K562 (cell line): ENCODE measurements at regions not wholly inside any gene's neighbourhood (a gene's known extent, or its start where the extent isn't known, plus 50 kb on each side); places are given as distances from the start of the nearest gene placed in this dataset.

Experiments used
- ATAC-seq: fragments of 200-7000 bp; cut with Tn5 transposase; 3 replicates; pipeline ENCODE4 v1.9.1; 2020; ENCODE audit warnings: moderate library complexity
- BruUV-seq: library from RNA; stranded (reverse); fragments of 400-500 nt; replicated peaks from 2 replicates; lab custom pipeline; 2021; lab: Mats Ljungman, UMichigan
- CTCF ChIA-PET: fragments of 300-600 bp; formaldehyde crosslinking; extraction: SDS; loops from one replicate; lab custom pipeline; 2021; ENCODE audit warnings: low intra/inter-chr PET ratio; lab: Yijun Ruan, JAX
- POLR2A ChIA-PET: fragments of 300-600, 350-650 bp; sonication (Branson Sonifier 250); formaldehyde crosslinking; extraction: SDS; loops from one replicate; lab custom pipeline; 2021; ENCODE audit warnings: antibody characterized with exemption, inconsistent platforms; lab: Yijun Ruan, JAX
- DNase-seq, 4 experiments: peaks; one replicate each; pipeline versions ENCODE4 v3.0.0 to v3.0.0-alpha.2; 2011 to 2018; ENCODE audit warnings: low spot score in 3 of 4, mixed read lengths in 3 of 4; ENCODE audit errors: extremely low read depth in 1 of 4
- FAIRE-seq: peaks from 2 replicates; lab custom pipeline; 2011; peaks lifted over from hg19 to GRCh38; lab: Jason Lieb, UNC
- H2AFZ ChIP-seq: 2 replicates; pipeline ENCODE4 v1.6.0; 2011; ENCODE audit warnings: low read depth, low read length, control low read depth, inconsistent platforms
- H3K27ac ChIP-seq: fragments of 200-600 bp; 3 replicates; pipeline ENCODE4 v1.8.0; 2011; ENCODE audit warnings: low read depth, mild to moderate bottlenecking, control low read depth, inconsistent platforms, low read length, moderate library complexity, mixed read lengths; ENCODE audit errors: extremely low read depth
- H3K27me3 ChIP-seq, 2 experiments: fragments of 300-600 bp in 1 of 2; 2 replicates in 1 of 2; 3 replicates in 1 of 2; pipeline versions ENCODE4 v1.6.0 to v1.8.0; 2011; ENCODE audit warnings: inconsistent platforms in 2 of 2, low read length in 2 of 2, mild to moderate bottlenecking in 1 of 2, mixed read lengths in 1 of 2, moderate library complexity in 1 of 2; ENCODE audit not compliant: control insufficient read depth in 2 of 2, insufficient read depth in 2 of 2
- H3K36me3 ChIP-seq: fragments of 300-600 bp; 3 replicates; pipeline ENCODE4 v1.8.0; 2011; ENCODE audit warnings: mild to moderate bottlenecking, low read length, inconsistent platforms; ENCODE audit not compliant: control insufficient read depth, insufficient read depth
- H3K4me1 ChIP-seq, 2 experiments: fragments of 200-600 bp in 1 of 2; replicated peaks in 1 of 2; 2 replicates in 1 of 2; 3 replicates in 1 of 2; pipeline versions ENCODE4 v1.5.1 to v1.8.0; 2011; ENCODE audit warnings: inconsistent platforms in 2 of 2, low read length in 2 of 2, mild to moderate bottlenecking in 1 of 2, mixed read lengths in 1 of 2, moderate library complexity in 1 of 2; ENCODE audit not compliant: control insufficient read depth in 2 of 2, insufficient read depth in 2 of 2
- H3K4me2 ChIP-seq: 2 replicates; pipeline ENCODE4 v1.6.1; 2011; ENCODE audit warnings: low read length, control low read depth, inconsistent platforms, mixed read lengths; ENCODE audit not compliant: insufficient read depth
- H3K4me3 ChIP-seq: fragments of 200-600 bp; sonication (generic), shearing (Covaris generic); 2 replicates; pipeline ENCODE4 v1.5.1; 2016; ENCODE audit warnings: control low read depth, inconsistent platforms
- H3K79me2 ChIP-seq: fragments of 200-600 bp; 3 replicates; pipeline ENCODE4 v1.8.0; 2011; ENCODE audit warnings: low read length, inconsistent platforms; ENCODE audit not compliant: control insufficient read depth, insufficient read depth
- H3K9ac ChIP-seq, 2 experiments: 2 replicates each; pipeline versions ENCODE4 v1.6.0 to v1.6.1; 2011; ENCODE audit warnings: low read depth in 2 of 2, low read length in 2 of 2, control low read depth in 1 of 2, inconsistent platforms in 1 of 2, mild to moderate bottlenecking in 1 of 2, mixed read lengths in 1 of 2; ENCODE audit not compliant: insufficient read depth in 1 of 2
- H3K9me1 ChIP-seq: one replicate; pipeline ENCODE4 v1.6.0; 2011; ENCODE audit warnings: inconsistent platforms, mild to moderate bottlenecking, low read length, moderate library complexity; ENCODE audit not compliant: control insufficient read depth, insufficient read depth
- H3K9me3 ChIP-seq: replicated peaks from 2 replicates; pipeline ENCODE4 v1.5.1; 2011; ENCODE audit warnings: low read depth, low read length, inconsistent platforms; ENCODE audit not compliant: control insufficient read depth, insufficient read depth
- H4K20me1 ChIP-seq: replicated peaks from 2 replicates; pipeline ENCODE4 v1.6.1; 2011; ENCODE audit warnings: low read length, inconsistent platforms, mixed read lengths; ENCODE audit not compliant: control insufficient read depth, insufficient read depth
- GTF2A2 ChIP-seq: IDR thresholded peaks from 2 replicates; pipeline ENCODE4 v1.6.1; 2016; ENCODE audit warnings: mild to moderate bottlenecking, missing genetic modification characterization, missing compliant biosample characterization
- HDAC8 ChIP-seq: fragments of 450-650 bp; IDR thresholded peaks from 2 replicates; pipeline ENCODE4 v1.6.1; 2016; ENCODE audit warnings: mild to moderate bottlenecking, missing genetic modification characterization, moderate library complexity, missing compliant biosample characterization
- TAF1 ChIP-seq: IDR thresholded peaks from 2 replicates; pipeline ENCODE4 v1.6.1; 2011; ENCODE audit warnings: mild to moderate bottlenecking, low read length, moderate library complexity; ENCODE audit not compliant: insufficient read depth, control insufficient read depth, severe bottlenecking; ENCODE audit errors: extremely low read depth
- XRCC5 ChIP-seq: fragments of 200-400 bp; formaldehyde crosslinking; IDR thresholded peaks from 2 replicates; pipeline ENCODE4 v1.6.1; 2017; ENCODE audit warnings: low read depth, mild to moderate bottlenecking, low read length
- ZNF589 ChIP-seq: fragments of 200-800 bp; sonication (Bioruptor generic); IDR thresholded peaks from 2 replicates; pipeline ENCODE4 v1.6.1; 2016; ENCODE audit warnings: low read depth, missing genetic modification characterization, missing compliant biosample characterization
- ZNF707 ChIP-seq: fragments of 250-450 bp; sonication (Bioruptor Pico); conservative IDR thresholded peaks from 2 replicates; pipeline ENCODE4 v1.8.0; 2022; ENCODE audit warnings: inconsistent platforms, mild to moderate bottlenecking, moderate library complexity
- WGBS: fragments of 100-300 bp; shearing (Covaris generic); methylation state at CpG from one replicate; pipeline ENCODE4 v1.1.6; 2016; ENCODE audit warnings: low coverage, mixed read lengths; ENCODE audit not compliant: insufficient coverage; ENCODE audit errors: missing lambda C conversion rate; 5-methylcytosine and 5-hydroxymethylcytosine counted together
- in situ Hi-C: fragments of 300-500 bp; cut with MboI; formaldehyde crosslinking; loops from 4 replicates; pipeline ENCODE4 v1.15.0; 2018; ENCODE audit warnings: inconsistent platforms, mixed read lengths
- intact Hi-C: fragments of 100-400 bp; cut with micrococcal nuclease; formaldehyde crosslinking; loops from 2 replicates; pipeline ENCODE4 v1.14.2; 2022
- TF ChIP-seq, protein P1 (sequence below): fragments of 150-350 bp; conservative IDR thresholded peaks from 2 replicates; pipeline ENCODE4 v1.6.1; 2014; ENCODE audit warnings: low read length
- TF ChIP-seq, protein P2 (sequence below): sonication (generic); formaldehyde crosslinking; IDR thresholded peaks from 2 replicates; pipeline ENCODE4 v1.4.0; 2020; ENCODE audit warnings: mild to moderate bottlenecking, missing genetic modification reagents
- TF ChIP-seq, protein P3 (sequence below): fragments of 450-650 bp; IDR thresholded peaks from 2 replicates; pipeline ENCODE4 v1.6.1; 2016; ENCODE audit warnings: mild to moderate bottlenecking

DNA sequence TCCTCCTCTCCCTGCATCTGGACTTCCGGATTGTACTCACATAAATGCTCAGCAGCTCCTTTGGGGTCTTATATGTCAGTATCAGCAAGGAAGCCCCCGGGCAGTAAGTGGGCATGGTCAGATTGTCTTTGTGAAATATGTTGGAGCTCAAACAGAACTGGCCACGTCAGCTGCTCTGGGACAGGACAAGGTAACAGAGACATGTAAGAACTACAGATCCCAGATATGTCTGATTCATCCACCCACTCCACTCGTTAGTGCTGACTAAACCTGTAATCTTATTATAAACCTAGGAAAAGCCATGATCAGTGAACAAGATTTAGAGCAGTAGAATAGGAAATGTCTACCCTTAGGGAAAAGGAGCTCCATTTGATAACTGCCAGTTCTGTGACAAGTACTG is 561.8 kb downstream of the CETN3 start:
- no peak overlapping the region for H3K9ac ChIP-seq
- in situ Hi-C loops (no loop called here), intact Hi-C loops (no loop called here)
- no peaks in the 10 kb centered on the region for H4K20me1 ChIP-seq
- H3K4me1 ChIP-seq = no peaks in the 10 kb centered on the region
- H3K27ac ChIP-seq = no peak overlapping the region
- ChIA-PET POLR2A (no interaction called here), CTCF (no interaction called here)
- BruUV-seq = no TSS peak
- H3K79me2 ChIP-seq = no peaks in the 10 kb centered on the region
- 0% methylated on average over 4 of the region's 4 CpGs for WGBS
- H3K4me2 ChIP-seq = no peak overlapping the region
- no peaks in the 10 kb centered on the region for H3K9me1 ChIP-seq
- H3K9me3 ChIP-seq = no peaks in the 10 kb centered on the region
- H3K4me3 ChIP-seq = no peak overlapping the region
- DNase-seq = no peak
- no peak for TF ChIP-seq ZNF707 (CRISPR knock-in tag)
- no peak for TF ChIP-seq XRCC5
- no peak for TF ChIP-seq TAF1
- no peak overlapping the region for H2AFZ ChIP-seq
- ATAC-seq = no peak
- FAIRE-seq = no peak
- no peaks in the 10 kb centered on the region for H3K27me3 ChIP-seq
- H3K36me3 ChIP-seq = no peaks in the 10 kb centered on the region

DNA sequence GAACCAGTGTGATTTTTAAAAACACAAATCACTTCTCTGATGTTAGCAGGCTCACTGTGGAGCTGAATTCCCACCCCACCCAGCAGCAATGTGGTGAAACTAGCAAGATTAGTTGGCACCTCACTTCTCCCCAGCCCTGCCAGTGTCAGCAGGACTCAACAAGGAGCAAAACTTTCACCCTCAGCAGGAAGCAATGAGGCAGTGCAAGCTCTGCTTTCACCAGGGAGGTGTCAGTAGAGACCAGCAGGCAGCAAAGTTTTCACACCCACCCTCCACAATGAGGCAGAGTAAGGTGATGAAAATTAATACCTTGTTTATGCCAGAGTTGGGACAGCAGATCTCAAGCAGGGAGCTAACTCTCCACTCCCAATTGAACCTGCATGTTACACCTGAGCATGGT is 565.0 kb downstream of the CETN3 start:
- H3K27me3 ChIP-seq = no peaks in the 10 kb centered on the region
- no peaks in the 10 kb centered on the region for H3K9me1 ChIP-seq
- no peaks in the 10 kb centered on the region for H4K20me1 ChIP-seq
- no TSS peak for BruUV-seq
- CTCF ChIA-PET = no interaction called here
- no peaks in the 10 kb centered on the region for H3K4me1 ChIP-seq
- ATAC-seq (no peak), FAIRE-seq (no peak), DNase-seq (no peak)
- H3K79me2 ChIP-seq = no peaks in the 10 kb centered on the region
- H3K36me3 ChIP-seq = no peaks in the 10 kb centered on the region
- intact Hi-C loops = no loop called here
- no peak overlapping the region for H2AFZ ChIP-seq
- POLR2A ChIA-PET = interaction anchor here (0.7 to 0.8 kb wide), 2 partner anchors 12 to 292 kb away, joined by 3 read pairs; no protein-coding TSS in a partner anchor
- H3K4me3 ChIP-seq = no peak overlapping the region
- H3K9me3 ChIP-seq = no peaks in the 10 kb centered on the region
- no peak overlapping the region for H3K27ac ChIP-seq
- H3K4me2 ChIP-seq = no peak overlapping the region
- H3K9ac ChIP-seq = no peak overlapping the region
- in situ Hi-C loops = no loop called here
- TF ChIP-seq ZNF589 (no peak), HDAC8 (no peak), GTF2A2 (tag) (no peak)
- TF ChIP-seq, protein P1, sequence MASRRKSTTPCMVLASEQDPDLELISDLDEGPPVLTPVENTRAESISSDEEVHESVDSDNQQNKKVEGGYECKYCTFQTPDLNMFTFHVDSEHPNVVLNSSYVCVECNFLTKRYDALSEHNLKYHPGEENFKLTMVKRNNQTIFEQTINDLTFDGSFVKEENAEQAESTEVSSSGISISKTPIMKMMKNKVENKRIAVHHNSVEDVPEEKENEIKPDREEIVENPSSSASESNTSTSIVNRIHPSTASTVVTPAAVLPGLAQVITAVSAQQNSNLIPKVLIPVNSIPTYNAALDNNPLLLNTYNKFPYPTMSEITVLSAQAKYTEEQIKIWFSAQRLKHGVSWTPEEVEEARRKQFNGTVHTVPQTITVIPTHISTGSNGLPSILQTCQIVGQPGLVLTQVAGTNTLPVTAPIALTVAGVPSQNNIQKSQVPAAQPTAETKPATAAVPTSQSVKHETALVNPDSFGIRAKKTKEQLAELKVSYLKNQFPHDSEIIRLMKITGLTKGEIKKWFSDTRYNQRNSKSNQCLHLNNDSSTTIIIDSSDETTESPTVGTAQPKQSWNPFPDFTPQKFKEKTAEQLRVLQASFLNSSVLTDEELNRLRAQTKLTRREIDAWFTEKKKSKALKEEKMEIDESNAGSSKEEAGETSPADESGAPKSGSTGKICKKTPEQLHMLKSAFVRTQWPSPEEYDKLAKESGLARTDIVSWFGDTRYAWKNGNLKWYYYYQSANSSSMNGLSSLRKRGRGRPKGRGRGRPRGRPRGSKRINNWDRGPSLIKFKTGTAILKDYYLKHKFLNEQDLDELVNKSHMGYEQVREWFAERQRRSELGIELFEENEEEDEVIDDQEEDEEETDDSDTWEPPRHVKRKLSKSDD = no peak
- TF ChIP-seq, protein P2, sequence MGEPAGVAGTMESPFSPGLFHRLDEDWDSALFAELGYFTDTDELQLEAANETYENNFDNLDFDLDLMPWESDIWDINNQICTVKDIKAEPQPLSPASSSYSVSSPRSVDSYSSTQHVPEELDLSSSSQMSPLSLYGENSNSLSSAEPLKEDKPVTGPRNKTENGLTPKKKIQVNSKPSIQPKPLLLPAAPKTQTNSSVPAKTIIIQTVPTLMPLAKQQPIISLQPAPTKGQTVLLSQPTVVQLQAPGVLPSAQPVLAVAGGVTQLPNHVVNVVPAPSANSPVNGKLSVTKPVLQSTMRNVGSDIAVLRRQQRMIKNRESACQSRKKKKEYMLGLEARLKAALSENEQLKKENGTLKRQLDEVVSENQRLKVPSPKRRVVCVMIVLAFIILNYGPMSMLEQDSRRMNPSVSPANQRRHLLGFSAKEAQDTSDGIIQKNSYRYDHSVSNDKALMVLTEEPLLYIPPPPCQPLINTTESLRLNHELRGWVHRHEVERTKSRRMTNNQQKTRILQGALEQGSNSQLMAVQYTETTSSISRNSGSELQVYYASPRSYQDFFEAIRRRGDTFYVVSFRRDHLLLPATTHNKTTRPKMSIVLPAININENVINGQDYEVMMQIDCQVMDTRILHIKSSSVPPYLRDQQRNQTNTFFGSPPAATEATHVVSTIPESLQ (CRISPR knock-in tag) = no peak
- TF ChIP-seq, protein P3, sequence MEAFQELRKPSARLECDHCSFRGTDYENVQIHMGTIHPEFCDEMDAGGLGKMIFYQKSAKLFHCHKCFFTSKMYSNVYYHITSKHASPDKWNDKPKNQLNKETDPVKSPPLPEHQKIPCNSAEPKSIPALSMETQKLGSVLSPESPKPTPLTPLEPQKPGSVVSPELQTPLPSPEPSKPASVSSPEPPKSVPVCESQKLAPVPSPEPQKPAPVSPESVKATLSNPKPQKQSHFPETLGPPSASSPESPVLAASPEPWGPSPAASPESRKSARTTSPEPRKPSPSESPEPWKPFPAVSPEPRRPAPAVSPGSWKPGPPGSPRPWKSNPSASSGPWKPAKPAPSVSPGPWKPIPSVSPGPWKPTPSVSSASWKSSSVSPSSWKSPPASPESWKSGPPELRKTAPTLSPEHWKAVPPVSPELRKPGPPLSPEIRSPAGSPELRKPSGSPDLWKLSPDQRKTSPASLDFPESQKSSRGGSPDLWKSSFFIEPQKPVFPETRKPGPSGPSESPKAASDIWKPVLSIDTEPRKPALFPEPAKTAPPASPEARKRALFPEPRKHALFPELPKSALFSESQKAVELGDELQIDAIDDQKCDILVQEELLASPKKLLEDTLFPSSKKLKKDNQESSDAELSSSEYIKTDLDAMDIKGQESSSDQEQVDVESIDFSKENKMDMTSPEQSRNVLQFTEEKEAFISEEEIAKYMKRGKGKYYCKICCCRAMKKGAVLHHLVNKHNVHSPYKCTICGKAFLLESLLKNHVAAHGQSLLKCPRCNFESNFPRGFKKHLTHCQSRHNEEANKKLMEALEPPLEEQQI = no peak
